ENCODE measurements at regions not wholly inside any gene's neighbourhood (a gene's known extent, or its start where the extent isn't known, plus 50 kb on each side); places are given as distances from the start of the nearest gene placed in this dataset.

DNA sequence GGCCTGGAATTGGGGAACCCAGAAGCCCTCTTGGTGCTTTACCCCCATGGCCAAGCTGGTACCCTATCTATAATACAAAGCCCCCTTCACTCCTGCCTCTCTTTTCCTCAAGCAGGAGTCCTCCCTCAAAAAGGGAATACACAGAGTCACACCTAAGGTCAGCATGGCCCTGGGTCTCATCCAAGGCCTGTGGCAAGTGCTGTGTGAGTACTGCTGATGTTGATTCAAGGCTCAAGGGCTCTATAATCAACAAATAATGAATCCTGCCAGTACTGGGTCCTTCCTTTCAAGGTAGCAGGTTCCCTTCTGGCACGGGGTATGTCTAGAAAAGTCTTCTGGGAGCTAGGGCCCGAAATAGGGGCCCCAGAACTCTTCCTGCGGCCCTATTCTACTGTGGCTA lies 187.3 kb downstream of the CYB561 start:
- TF ChIP-seq, protein P1, sequence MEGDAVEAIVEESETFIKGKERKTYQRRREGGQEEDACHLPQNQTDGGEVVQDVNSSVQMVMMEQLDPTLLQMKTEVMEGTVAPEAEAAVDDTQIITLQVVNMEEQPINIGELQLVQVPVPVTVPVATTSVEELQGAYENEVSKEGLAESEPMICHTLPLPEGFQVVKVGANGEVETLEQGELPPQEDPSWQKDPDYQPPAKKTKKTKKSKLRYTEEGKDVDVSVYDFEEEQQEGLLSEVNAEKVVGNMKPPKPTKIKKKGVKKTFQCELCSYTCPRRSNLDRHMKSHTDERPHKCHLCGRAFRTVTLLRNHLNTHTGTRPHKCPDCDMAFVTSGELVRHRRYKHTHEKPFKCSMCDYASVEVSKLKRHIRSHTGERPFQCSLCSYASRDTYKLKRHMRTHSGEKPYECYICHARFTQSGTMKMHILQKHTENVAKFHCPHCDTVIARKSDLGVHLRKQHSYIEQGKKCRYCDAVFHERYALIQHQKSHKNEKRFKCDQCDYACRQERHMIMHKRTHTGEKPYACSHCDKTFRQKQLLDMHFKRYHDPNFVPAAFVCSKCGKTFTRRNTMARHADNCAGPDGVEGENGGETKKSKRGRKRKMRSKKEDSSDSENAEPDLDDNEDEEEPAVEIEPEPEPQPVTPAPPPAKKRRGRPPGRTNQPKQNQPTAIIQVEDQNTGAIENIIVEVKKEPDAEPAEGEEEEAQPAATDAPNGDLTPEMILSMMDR (IDR thresholded peaks at IDR 0.05; ENCODE audit: control insufficient read depth, insufficient read depth, low read depth, low read length, missing control alignments), result no peak
- H3K4me3 ChIP-seq (ENCODE audit: control insufficient read depth, low read depth, low read length), result no peak overlapping the region
- DNase-seq (ENCODE audit: low read depth), result no peak

DNA sequence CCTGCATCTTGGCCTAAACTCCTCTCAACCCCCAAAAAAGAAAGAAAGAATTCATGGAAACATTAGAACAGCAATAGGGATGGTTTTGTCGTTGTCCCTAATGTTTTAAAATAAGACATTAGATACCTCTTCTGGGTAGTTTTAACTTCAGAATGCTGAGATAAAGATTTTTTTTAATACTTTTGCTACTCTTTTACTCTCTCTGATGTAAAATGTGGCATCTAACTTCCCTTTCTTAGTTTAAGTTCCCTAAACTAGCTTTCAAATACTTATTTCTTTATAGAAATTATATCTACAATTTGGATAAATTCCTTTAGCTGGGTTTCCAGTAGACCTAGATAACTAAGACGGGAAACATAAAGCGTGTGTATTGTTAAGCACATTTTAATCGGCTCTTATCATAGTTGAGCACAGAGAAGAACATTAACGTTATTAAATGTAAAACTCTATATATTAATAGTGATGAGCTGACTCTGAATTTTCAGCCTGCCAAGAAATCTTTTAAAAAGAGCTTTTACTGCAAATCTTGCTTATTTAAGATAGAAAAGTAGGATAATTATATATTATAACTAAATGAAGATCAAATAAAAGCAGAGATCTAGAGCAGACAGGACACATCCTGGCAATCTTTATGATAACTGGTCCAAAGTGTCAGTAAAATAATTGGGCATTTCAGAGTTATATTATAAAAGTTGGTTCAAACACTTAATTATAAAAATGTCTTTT lies 183.2 kb downstream of the CYB561 start:
- H3K4me3 ChIP-seq (ENCODE audit: control insufficient read depth, low read depth, low read length), result no peak overlapping the region
- TF ChIP-seq, protein P1 (IDR thresholded peaks at IDR 0.05; ENCODE audit: control insufficient read depth, insufficient read depth, low read depth, low read length, missing control alignments), result no peak
- DNase-seq (ENCODE audit: low read depth), result no peak

DNA sequence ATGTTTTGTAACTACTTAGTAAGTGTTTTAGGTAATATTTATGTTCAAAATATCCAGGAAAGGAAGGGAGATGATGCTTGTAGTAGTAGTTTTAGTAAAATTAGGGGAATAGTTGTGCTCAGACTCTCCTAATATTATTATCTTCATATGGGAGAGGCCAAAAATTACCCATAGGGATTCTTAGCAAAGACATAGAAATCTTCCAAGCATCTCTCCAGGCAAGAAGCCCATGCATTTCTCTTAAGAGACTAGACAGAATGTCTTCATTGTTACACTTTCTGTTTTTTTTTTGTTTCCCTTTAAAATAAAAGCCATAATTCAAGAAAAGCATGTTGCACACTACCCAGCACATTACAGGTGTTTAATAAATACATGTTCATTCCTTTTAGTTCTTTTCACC lies 180.6 kb downstream of the CYB561 start:
- no peak for DNase-seq (ENCODE audit: low read depth)
- no peak overlapping the region for H3K4me3 ChIP-seq (ENCODE audit: control insufficient read depth, low read depth, low read length)
- TF ChIP-seq, protein P1 (IDR thresholded peaks at IDR 0.05; ENCODE audit: control insufficient read depth, insufficient read depth, low read depth, low read length, missing control alignments), result no peak

DNA sequence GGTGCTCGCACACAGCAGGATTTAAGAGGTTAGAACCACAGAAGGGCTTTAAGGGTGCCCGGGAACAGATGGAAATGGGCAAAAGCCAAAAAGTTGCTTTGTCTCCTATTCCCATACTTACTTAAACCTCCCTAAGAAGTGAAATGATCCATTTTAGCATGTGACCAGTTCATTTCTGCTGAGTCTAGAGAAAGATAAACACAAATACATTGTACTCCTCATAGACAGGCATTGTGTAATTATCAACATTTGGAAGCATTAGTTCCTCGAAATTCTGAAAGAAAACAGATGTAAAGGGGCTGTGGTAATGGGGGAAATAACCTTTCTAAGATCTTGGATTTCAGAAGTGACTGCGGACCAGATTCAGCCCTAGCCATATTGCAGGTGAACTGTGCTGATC lies 178.3 kb downstream of the CYB561 start:
- no peak for DNase-seq (ENCODE audit: low read depth)
- TF ChIP-seq, protein P1 (IDR thresholded peaks at IDR 0.05; ENCODE audit: control insufficient read depth, insufficient read depth, low read depth, low read length, missing control alignments), result no peak
- no peak overlapping the region for H3K4me3 ChIP-seq (ENCODE audit: control insufficient read depth, low read depth, low read length)

DNA sequence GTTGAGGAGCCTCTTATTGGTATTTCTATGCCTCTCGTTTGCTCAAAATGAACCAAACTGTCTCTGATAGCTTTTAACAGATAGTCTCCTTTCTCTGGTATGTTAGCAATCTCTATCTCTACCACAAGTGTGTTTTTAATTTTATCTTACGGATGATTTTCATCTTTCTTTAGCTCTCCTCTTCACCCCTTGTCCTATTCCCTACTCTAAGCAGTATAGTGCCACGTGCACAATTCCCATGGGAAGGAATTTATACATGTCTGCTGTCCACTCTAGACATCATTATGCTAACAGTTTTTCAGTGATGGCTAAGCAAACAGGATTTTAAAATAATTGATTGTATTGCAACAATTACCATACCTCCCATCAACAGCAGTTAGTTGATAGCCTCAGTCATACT lies 177.3 kb downstream of the CYB561 start:
- no peak overlapping the region for H3K4me3 ChIP-seq (ENCODE audit: control insufficient read depth, low read depth, low read length)
- TF ChIP-seq, protein P1 (IDR thresholded peaks at IDR 0.05; ENCODE audit: control insufficient read depth, insufficient read depth, low read depth, low read length, missing control alignments), result no peak
- DNase-seq (ENCODE audit: low read depth), result no peak

DNA sequence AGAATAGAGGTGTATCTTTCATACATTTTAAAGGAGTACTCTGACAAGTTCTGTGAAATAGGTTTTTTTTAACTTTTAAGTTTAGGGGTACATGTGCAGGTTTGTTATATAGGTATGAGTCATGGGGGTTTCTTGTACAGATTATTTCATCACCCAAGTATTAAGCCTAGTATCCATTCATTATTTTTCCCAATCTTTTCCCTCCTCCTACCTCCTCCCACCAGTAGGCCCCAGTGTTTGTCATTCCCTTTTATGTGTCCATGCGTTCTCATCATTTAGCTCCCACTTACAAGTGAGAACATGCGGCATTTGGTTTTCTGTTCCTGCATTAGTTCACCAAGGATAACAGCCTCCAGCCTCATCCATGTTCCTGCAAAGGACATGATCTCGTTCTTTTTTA lies 175.5 kb downstream of the CYB561 start:
- H3K4me3 ChIP-seq (ENCODE audit: control insufficient read depth, low read depth, low read length), result no peak overlapping the region
- no peak for DNase-seq (ENCODE audit: low read depth)
- TF ChIP-seq, protein P1 (IDR thresholded peaks at IDR 0.05; ENCODE audit: control insufficient read depth, insufficient read depth, low read depth, low read length, missing control alignments), result no peak

All from AG09309 (cell line).